ENCODE measurements at regions not wholly inside any gene's neighbourhood (a gene's known extent, or its start where the extent isn't known, plus 50 kb on each side); places are given as distances from the start of the nearest gene placed in this dataset.
"Not testable (repeated sequence)": the region's sequence is repeated elsewhere in the genome, so short reads cannot be mapped to it uniquely, and the experiment has no call there.

DNA sequence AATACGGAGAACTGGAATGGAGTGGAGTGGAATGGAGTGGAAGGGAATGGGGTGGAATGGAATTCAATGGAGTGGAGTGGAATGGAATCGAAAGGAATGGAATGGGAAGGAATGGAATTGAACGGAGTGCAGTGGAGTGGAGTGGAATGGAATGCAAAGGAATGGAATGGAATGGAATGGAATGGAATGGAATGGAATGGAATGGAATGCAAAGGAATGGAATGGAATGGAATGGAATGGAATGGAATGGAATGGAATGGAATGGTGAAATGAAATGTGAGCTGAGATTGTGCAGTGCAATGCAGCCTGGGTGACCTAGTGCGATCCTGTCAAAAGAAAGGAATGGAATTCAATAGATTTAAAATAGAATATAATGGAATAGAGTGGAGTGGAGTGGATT is 357.3 kb upstream of the WSB1 start:
- not testable (repeated sequence) for H3K4me3 ChIP-seq (replicated peaks; ENCODE audit: insufficient read depth, low read length); H3K27me3 ChIP-seq (ENCODE audit: insufficient read depth, poor library complexity, severe bottlenecking); H3K27ac ChIP-seq (replicated peaks); DNase-seq (ENCODE audit: low read depth in 1 of 2, low spot score in 1 of 2)

- not testable (repeated sequence) for H3K4me3 ChIP-seq (replicated peaks; ENCODE audit: insufficient read depth, low read length); DNase-seq (ENCODE audit: low read depth in 1 of 2, low spot score in 1 of 2); H3K27ac ChIP-seq (replicated peaks); H3K27me3 ChIP-seq (ENCODE audit: insufficient read depth, poor library complexity, severe bottlenecking)
Observed at GRCh38 chr17:26937750-26938322, 356.1 kb upstream of the WSB1 start.

GRCh38 chr17:26939755-26940154 is 354.2 kb upstream of the WSB1 start:
- H3K4me3 ChIP-seq (replicated peaks; ENCODE audit: insufficient read depth, low read length); DNase-seq (ENCODE audit: low read depth in 1 of 2, low spot score in 1 of 2); H3K27me3 ChIP-seq (ENCODE audit: insufficient read depth, poor library complexity, severe bottlenecking); H3K27ac ChIP-seq (replicated peaks): not testable (repeated sequence)

DNA sequence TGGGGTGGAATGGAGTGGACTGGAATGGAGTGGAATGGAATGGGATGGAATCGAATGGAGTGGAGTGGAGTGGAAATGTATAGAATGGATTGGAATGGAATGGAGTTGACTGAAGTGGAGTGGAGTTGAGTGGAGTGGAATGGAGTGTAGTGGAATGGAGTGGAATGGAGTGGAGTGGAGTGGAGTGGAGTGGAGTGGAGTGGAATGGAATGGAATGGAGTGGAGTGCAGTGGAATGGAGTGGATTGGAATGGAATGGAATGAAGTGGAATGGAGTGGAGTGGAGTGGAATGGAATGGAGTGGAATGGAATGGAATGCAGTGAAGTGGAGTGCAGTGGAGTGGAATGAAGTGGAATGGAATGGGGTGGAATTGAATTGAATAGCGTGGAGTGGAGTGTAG is 353.3 kb upstream of the WSB1 start:
- H3K27me3 ChIP-seq (ENCODE audit: insufficient read depth, poor library complexity, severe bottlenecking); DNase-seq (ENCODE audit: low read depth in 1 of 2, low spot score in 1 of 2); H3K27ac ChIP-seq (replicated peaks); H3K4me3 ChIP-seq (replicated peaks; ENCODE audit: insufficient read depth, low read length): not testable (repeated sequence)

DNA sequence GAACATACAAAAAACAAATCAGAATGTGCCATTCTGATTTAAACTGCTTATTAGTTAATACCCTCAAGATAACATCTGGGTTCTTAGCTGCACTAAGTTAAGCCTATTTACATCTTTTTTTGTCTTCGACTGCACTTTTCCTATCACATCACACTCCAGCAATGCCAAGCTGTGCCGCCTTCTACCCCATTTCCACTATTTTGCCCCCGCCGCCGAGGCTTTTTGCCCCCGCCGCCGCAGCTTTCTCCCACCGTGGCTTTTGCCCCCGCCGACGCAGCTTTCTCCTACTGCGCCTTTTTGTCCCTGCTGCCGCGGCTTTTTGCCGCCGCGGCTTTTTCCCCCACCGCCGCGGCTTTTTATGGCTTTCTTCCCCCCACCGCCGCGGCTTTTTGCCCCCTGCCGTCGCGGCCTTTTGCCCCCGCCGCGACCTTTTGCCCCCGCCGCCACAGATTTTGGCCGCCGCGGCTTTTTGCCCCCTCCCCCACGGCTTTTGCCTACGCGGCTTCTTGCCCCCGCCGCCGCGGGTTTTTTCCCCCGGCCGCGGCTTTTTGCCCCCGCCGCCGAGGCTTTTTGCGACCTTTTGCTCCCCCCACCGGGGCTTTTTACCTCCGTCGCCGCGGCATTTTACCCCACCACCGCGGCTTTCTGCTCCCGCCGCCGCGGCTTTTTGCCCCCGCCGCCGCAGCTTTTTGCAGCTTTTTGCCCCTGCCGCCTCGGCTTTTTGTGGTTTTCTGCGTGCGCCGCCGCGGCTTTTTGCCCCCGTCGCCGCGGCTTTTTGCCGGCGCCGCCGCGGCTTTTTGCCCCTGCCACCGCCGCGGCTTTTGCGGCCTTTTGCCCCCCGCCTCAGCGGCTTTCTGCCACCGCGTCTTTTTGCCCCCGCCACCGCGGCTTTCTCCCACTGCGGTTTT is 331.4 kb upstream of the WSB1 start:
- no peak overlapping the region for H3K27ac ChIP-seq (replicated peaks)
- no peak overlapping the region for H3K4me3 ChIP-seq (replicated peaks; ENCODE audit: insufficient read depth, low read length)
- TF ChIP-seq REST (IDR thresholded peaks at IDR 0.05; ENCODE audit: insufficient replicate concordance, low read depth) = no peak
- no peak for TF ChIP-seq GABPA (IDR thresholded peaks at IDR 0.05; ENCODE audit: low read depth)
- no peak for TF ChIP-seq SPI1 (IDR thresholded peaks at IDR 0.05; ENCODE audit: borderline replicate concordance, low read depth)
- no peak for TF ChIP-seq POLR2AphosphoS5 (IDR thresholded peaks at IDR 0.05; ENCODE audit: low read depth)
- no peak for TF ChIP-seq CTCF (IDR thresholded peaks at IDR 0.05; ENCODE audit: insufficient read depth, low read length)
- DNase-seq (ENCODE audit: low read depth in 1 of 2, low spot score in 1 of 2) = no peak
- H3K27me3 ChIP-seq (ENCODE audit: insufficient read depth, poor library complexity, severe bottlenecking) = no peaks in the 10 kb centered on the region

DNA sequence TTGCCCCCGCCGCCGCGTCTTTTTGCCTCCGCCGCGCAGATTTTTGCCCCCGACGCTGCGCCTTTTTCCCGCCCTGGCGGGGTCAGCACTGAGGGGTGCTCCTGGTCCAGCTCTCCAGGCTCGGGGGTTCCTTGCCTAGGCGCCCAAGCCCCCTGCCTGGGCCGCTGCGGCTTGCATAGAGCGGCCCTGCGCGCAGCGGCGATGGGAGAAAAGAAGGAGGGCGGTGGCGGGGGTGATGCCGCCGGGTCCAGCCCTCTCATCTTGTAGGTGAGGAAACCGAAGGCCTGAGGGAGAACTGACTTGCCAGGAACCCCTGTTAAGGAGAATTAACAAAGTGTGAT is 330.8 kb upstream of the WSB1 start:
- Histone ChIP-seq H3K27me3 (ENCODE audit: insufficient read depth, poor library complexity, severe bottlenecking) (no peaks in the 10 kb centered on the region), H3K27ac (replicated peaks) (no peak overlapping the region), H3K4me3 (replicated peaks; ENCODE audit: insufficient read depth, low read length) (no peak overlapping the region)
- no peak for DNase-seq (ENCODE audit: low read depth in 1 of 2, low spot score in 1 of 2)
- TF ChIP-seq CTCF (IDR thresholded peaks at IDR 0.05; ENCODE audit: insufficient read depth, low read length) (no peak), SPI1 (IDR thresholded peaks at IDR 0.05; ENCODE audit: borderline replicate concordance, low read depth) (no peak), POLR2AphosphoS5 (IDR thresholded peaks at IDR 0.05; ENCODE audit: low read depth) (no peak), REST (IDR thresholded peaks at IDR 0.05; ENCODE audit: insufficient replicate concordance, low read depth) (no peak), GABPA (IDR thresholded peaks at IDR 0.05; ENCODE audit: low read depth) (no peak)

DNA sequence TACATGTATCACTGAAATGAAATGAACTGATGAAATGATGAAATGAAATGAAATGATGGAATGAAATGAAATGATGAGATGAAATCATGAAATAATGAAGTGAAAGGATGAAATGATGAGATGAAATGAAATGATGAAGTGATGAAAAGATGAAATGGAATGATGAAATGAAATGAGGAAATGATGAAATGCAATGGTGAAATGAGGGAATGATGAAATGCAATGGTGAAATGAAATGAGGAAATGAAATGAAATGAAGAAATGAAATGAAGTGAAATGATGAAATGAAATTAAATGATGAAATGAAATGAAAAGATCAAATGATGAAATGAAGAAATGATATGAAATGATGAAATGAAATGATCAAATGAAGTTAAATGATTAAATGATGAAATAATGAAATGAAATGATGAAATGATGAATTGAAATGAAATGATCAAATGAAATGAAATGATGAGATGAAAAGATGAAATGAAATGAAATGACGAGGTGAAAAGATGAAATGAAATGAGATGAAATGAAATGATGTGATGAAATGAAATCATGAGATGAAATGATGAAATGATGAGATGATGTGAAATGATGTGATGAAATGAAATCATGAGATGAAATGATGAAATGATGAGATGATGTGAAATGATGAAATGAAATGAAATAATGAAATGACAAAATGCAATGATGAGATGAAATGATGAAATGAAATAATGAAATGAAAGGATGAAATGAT is 327.9 kb upstream of the WSB1 start:
- not testable (repeated sequence) for DNase-seq (ENCODE audit: low read depth in 1 of 2, low spot score in 1 of 2); H3K27ac ChIP-seq (replicated peaks); H3K27me3 ChIP-seq (ENCODE audit: insufficient read depth, poor library complexity, severe bottlenecking); H3K4me3 ChIP-seq (replicated peaks; ENCODE audit: insufficient read depth, low read length)

DNA sequence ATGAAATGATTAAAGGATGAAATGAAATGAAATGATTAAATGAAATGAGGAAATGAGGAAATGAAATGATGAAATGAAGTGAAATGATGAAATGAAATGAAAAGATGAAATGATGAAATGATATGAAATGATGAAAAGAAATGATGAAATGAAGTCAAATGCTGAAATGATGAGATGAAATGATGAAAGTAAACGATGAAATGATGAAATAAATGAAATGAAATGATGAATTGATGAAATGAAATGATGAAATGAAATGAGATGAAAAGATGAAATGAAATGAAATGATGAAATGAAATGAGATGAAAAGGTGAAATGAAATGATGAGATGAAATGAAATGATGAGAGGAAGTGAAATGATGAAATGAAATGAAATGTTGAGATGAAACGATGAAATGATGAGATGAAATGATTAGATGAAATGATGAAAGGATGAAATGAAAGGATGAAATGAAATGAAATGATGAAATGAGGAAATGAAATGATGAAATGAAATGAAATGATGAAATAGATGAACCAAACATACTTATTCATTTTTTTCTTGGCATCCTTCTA is 327.2 kb upstream of the WSB1 start:
- H3K27ac ChIP-seq (replicated peaks); H3K4me3 ChIP-seq (replicated peaks; ENCODE audit: insufficient read depth, low read length); DNase-seq (ENCODE audit: low read depth in 1 of 2, low spot score in 1 of 2); H3K27me3 ChIP-seq (ENCODE audit: insufficient read depth, poor library complexity, severe bottlenecking): not testable (repeated sequence)
